HG03139 (cell line): ENCODE measurements at regions not wholly inside any gene's neighbourhood (a gene's known extent, or its start where the extent isn't known, plus 50 kb on each side); places are given as distances from the start of the nearest gene placed in this dataset.
"Not testable (repeated sequence)": the region's sequence is repeated elsewhere in the genome, so short reads cannot be mapped to it uniquely, and the experiment has no call there.

Experiments used
- ATAC-seq: cut with Tn5 transposase; IDR thresholded peaks from one replicate; pipeline ENCODE4 v1.9.1; 2021; ENCODE audit not compliant: unreplicated experiment

- ATAC-seq, result no peak
Observed at GRCh38 chr9:31541721-31542281, 842.6 kb upstream of the ACO1 start.

GRCh38 chr9:31542384-31543055 lies 841.9 kb upstream of the ACO1 start:
- ATAC-seq, result peak; percentile 97

- no peak for ATAC-seq
Observed at GRCh38 chr9:31554941-31555340, 829.5 kb upstream of the ACO1 start.

- no peak for ATAC-seq
Observed at GRCh38 chr9:31556667-31557463, 827.6 kb upstream of the ACO1 start.

GRCh38 chr9:31572190-31572589 lies 812.3 kb upstream of the ACO1 start:
- not testable (repeated sequence) for ATAC-seq

GRCh38 chr9:31573561-31573960 lies 810.9 kb upstream of the ACO1 start:
- ATAC-seq, result no peak

GRCh38 chr9:31574006-31574765 lies 810.3 kb upstream of the ACO1 start:
- no peak for ATAC-seq

- ATAC-seq, result no peak
Observed at GRCh38 chr9:31582071-31582470, 802.4 kb upstream of the ACO1 start.

GRCh38 chr9:31582561-31582960 lies 801.9 kb upstream of the ACO1 start:
- ATAC-seq, result no peak

- no peak for ATAC-seq
Observed at GRCh38 chr9:31585158-31585557, 799.3 kb upstream of the ACO1 start.

- no peak for ATAC-seq
Observed at GRCh38 chr9:31587146-31587545, 797.3 kb upstream of the ACO1 start.

- no peak for ATAC-seq
Observed at GRCh38 chr9:31588006-31588405, 796.4 kb upstream of the ACO1 start.

- ATAC-seq, result no peak
Observed at GRCh38 chr9:31588756-31589155, 795.7 kb upstream of the ACO1 start.

- no peak for ATAC-seq
Observed at GRCh38 chr9:31590091-31590490, 794.4 kb upstream of the ACO1 start.

GRCh38 chr9:31597086-31597485 lies 787.4 kb upstream of the ACO1 start:
- not testable (repeated sequence) for ATAC-seq

GRCh38 chr9:31597977-31598376 lies 786.5 kb upstream of the ACO1 start:
- peak; percentile 86 for ATAC-seq

GRCh38 chr9:31601666-31602065 lies 782.8 kb upstream of the ACO1 start:
- no peak for ATAC-seq

- no peak for ATAC-seq
Observed at GRCh38 chr9:31604531-31604930, 779.9 kb upstream of the ACO1 start.

GRCh38 chr9:31605164-31605563 lies 779.3 kb upstream of the ACO1 start:
- ATAC-seq, result no peak

GRCh38 chr9:31606678-31607077 lies 777.8 kb upstream of the ACO1 start:
- no peak for ATAC-seq

- ATAC-seq, result no peak
Observed at GRCh38 chr9:31608416-31608815, 776.0 kb upstream of the ACO1 start.
